NB4 (cell line): ENCODE measurements at regions not wholly inside any gene's neighbourhood (a gene's known extent, or its start where the extent isn't known, plus 50 kb on each side); places are given as distances from the start of the nearest gene placed in this dataset.

Experiments used
- POLR2A ChIP-seq: IDR thresholded peaks from 2 replicates; pipeline ENCODE4 v1.6.1; 2011; ENCODE audit warnings: mild to moderate bottlenecking; ENCODE audit not compliant: insufficient read length; ENCODE audit errors: extremely low read depth
- TF ChIP-seq, protein P1 (sequence below): IDR thresholded peaks from one replicate; pipeline ENCODE4 v1.5.1; 2012; ENCODE audit warnings: low read depth, low read length
- TF ChIP-seq, protein P2 (sequence below): IDR thresholded peaks from 2 replicates; pipeline ENCODE4 v1.6.1; 2011; ENCODE audit warnings: low read depth, low read length

DNA sequence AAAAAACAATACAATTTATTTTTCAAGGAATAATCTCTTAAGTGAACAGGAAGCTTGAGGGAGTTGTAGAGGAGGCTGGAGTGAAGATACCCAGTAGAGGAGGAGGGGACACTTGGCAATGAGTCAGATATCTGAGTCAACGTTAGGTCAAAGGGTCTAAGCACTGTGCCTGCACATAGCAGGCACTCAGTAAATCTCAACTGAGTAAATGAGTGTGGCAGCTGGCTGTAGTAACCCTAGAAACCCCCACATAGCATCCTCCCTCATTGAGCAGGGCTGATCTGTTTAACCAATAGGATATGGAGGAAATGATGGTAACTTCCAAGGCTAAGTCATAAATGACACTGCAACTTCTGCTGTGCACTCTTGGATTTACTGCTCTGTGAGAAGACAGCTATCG lies 186.0 kb upstream of the FAM241A start:
- TF ChIP-seq, protein P1, sequence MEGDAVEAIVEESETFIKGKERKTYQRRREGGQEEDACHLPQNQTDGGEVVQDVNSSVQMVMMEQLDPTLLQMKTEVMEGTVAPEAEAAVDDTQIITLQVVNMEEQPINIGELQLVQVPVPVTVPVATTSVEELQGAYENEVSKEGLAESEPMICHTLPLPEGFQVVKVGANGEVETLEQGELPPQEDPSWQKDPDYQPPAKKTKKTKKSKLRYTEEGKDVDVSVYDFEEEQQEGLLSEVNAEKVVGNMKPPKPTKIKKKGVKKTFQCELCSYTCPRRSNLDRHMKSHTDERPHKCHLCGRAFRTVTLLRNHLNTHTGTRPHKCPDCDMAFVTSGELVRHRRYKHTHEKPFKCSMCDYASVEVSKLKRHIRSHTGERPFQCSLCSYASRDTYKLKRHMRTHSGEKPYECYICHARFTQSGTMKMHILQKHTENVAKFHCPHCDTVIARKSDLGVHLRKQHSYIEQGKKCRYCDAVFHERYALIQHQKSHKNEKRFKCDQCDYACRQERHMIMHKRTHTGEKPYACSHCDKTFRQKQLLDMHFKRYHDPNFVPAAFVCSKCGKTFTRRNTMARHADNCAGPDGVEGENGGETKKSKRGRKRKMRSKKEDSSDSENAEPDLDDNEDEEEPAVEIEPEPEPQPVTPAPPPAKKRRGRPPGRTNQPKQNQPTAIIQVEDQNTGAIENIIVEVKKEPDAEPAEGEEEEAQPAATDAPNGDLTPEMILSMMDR: no peak
- no peak for TF ChIP-seq POLR2A
- TF ChIP-seq, protein P2, sequence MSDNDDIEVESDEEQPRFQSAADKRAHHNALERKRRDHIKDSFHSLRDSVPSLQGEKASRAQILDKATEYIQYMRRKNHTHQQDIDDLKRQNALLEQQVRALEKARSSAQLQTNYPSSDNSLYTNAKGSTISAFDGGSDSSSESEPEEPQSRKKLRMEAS: no peak
